Endothelial cell of umbilical vein (primary cell): ENCODE measurements at regions not wholly inside any gene's neighbourhood (a gene's known extent, or its start where the extent isn't known, plus 50 kb on each side); places are given as distances from the start of the nearest gene placed in this dataset.

Experiments
- BruUV-seq: library from RNA; stranded (reverse); fragments of 400-500 nt; replicated peaks from 2 replicates; lab custom pipeline; 2021; lab: Mats Ljungman, UMichigan
- CTCF ChIA-PET: fragments of 300-600, 350-600 bp; sonication (Branson Sonifier 250); formaldehyde crosslinking; loops from one replicate; lab custom pipeline; 2021; ENCODE audit warnings: antibody characterized with exemption, inconsistent platforms; lab: Charles Lee
- POLR2A ChIA-PET: fragments of 300-600, 350-600 bp; sonication (Branson Sonifier 250); formaldehyde crosslinking; loops from one replicate; lab custom pipeline; 2021; ENCODE audit warnings: antibody characterized with exemption, inconsistent platforms; lab: Charles Lee
- DNase-seq: peaks from one replicate; pipeline ENCODE4 v3.0.0-alpha.2; 2011; ENCODE audit warnings: low read depth, low spot score
- FAIRE-seq: peaks from 2 replicates; lab custom pipeline; 2011; peaks lifted over from hg19 to GRCh38; lab: Jason Lieb, UNC
- H2AFZ ChIP-seq: 2 replicates; pipeline ENCODE4 v1.6.0; 2012; ENCODE audit warnings: low read depth, low read length, control low read depth, inconsistent platforms
- H3K27ac ChIP-seq: 2 replicates; pipeline ENCODE4 v1.5.1; 2011; ENCODE audit warnings: low read depth, mild to moderate bottlenecking, control low read depth, low read length, moderate library complexity; ENCODE audit not compliant: insufficient read depth
- H3K27me3 ChIP-seq, 2 experiments: 2 replicates each; pipeline versions ENCODE4 v1.6.0 to v1.6.1; 2011; ENCODE audit warnings: low read length in 2 of 2, mixed read lengths in 1 of 2; ENCODE audit not compliant: control insufficient read depth in 2 of 2, insufficient read depth in 2 of 2
- H3K36me3 ChIP-seq, 2 experiments: 2 replicates in 1 of 2; 3 replicates in 1 of 2; pipeline ENCODE4 v1.5.1; 2011; ENCODE audit warnings: low read length in 2 of 2, mild to moderate bottlenecking in 1 of 2, moderate library complexity in 1 of 2; ENCODE audit not compliant: control insufficient read depth in 2 of 2, insufficient read depth in 2 of 2; ENCODE audit errors: extremely low read depth in 1 of 2
- H3K4me1 ChIP-seq: 3 replicates; pipeline ENCODE4 v1.5.1; 2011; ENCODE audit warnings: mild to moderate bottlenecking, low read length; ENCODE audit not compliant: control insufficient read depth, insufficient read depth; ENCODE audit errors: extremely low read depth
- H3K4me2 ChIP-seq: 2 replicates; pipeline ENCODE4 v1.6.1; 2011; ENCODE audit warnings: low read length, control low read depth, mixed read lengths; ENCODE audit not compliant: insufficient read depth
- H3K4me3 ChIP-seq, 3 experiments: fragments of 200-600 bp in 1 of 3; sonication (generic), shearing (Covaris generic) in 1 of 3; replicated peaks in 1 of 3; 2 replicates each; pipeline ENCODE4 v1.5.1; 2011 to 2016; ENCODE audit warnings: control low read depth in 3 of 3, low read length in 3 of 3, mild to moderate bottlenecking in 2 of 3, inconsistent platforms in 1 of 3, low read depth in 1 of 3, moderate library complexity in 1 of 3; ENCODE audit not compliant: insufficient read depth in 1 of 3
- H3K79me2 ChIP-seq: 2 replicates; pipeline ENCODE4 v1.6.0; 2012; ENCODE audit warnings: low read length, inconsistent platforms; ENCODE audit not compliant: control insufficient read depth, insufficient read depth
- H3K9ac ChIP-seq: replicated peaks from 2 replicates; pipeline ENCODE3; 2011; ENCODE audit warnings: low read length, control low read depth; ENCODE audit not compliant: insufficient read depth; ENCODE audit errors: extremely low read depth
- H3K9me1 ChIP-seq: replicated peaks from 3 replicates; pipeline ENCODE4 v1.6.0; 2011; ENCODE audit warnings: mild to moderate bottlenecking, low read length; ENCODE audit not compliant: control insufficient read depth, insufficient read depth; ENCODE audit errors: extremely low read depth
- H3K9me3 ChIP-seq: replicated peaks from 2 replicates; pipeline ENCODE4 v1.5.1; 2012; ENCODE audit warnings: low read length, inconsistent platforms; ENCODE audit not compliant: control insufficient read depth, insufficient read depth
- H4K20me1 ChIP-seq: replicated peaks from 2 replicates; pipeline ENCODE3; 2011; ENCODE audit warnings: mild to moderate bottlenecking, low read length; ENCODE audit not compliant: control insufficient read depth, insufficient read depth; ENCODE audit errors: extremely low read depth
- CTCF ChIP-seq, 2 donors: IDR thresholded peaks; 1 replicate in 1 of 2; 2 replicates in 1 of 2; pipeline ENCODE4 v1.5.1; 2011; ENCODE audit warnings: low read length in 2 of 2, mild to moderate bottlenecking in 2 of 2, moderate library complexity in 2 of 2, control low read depth in 1 of 2, inconsistent platforms in 1 of 2, low read depth in 1 of 2; ENCODE audit not compliant: insufficient read depth in 1 of 2; ENCODE audit errors: extremely low read depth in 1 of 2
- EZH2 ChIP-seq: IDR thresholded peaks from 2 replicates; pipeline ENCODE4 v1.6.1; 2012; ENCODE audit warnings: borderline replicate concordance, low read depth, mild to moderate bottlenecking, moderate library complexity, low read length, inconsistent platforms; ENCODE audit not compliant: severe bottlenecking
- FOS ChIP-seq: IDR thresholded peaks from 2 replicates; pipeline ENCODE4 v1.6.1; 2011; ENCODE audit warnings: mild to moderate bottlenecking, low read length, moderate library complexity, borderline replicate concordance; ENCODE audit not compliant: insufficient read depth
- GATA2 ChIP-seq: IDR thresholded peaks from 2 replicates; pipeline ENCODE4 v1.7.0; 2011; ENCODE audit warnings: low read depth, mild to moderate bottlenecking, moderate library complexity, mixed read lengths, low read length; ENCODE audit not compliant: insufficient read length, insufficient read depth
- JUN ChIP-seq: IDR thresholded peaks from 2 replicates; pipeline ENCODE4 v1.6.1; 2011; ENCODE audit warnings: borderline replicate concordance, low read depth; ENCODE audit not compliant: insufficient read length, insufficient read depth
- POLR2A ChIP-seq: IDR thresholded peaks from 2 replicates; pipeline ENCODE4 v1.6.1; 2012; ENCODE audit warnings: low read depth, mild to moderate bottlenecking, control low read depth, low read length
- POLR2AphosphoS5 ChIP-seq: IDR thresholded peaks from 2 replicates; pipeline ENCODE4 v1.6.1; 2012; ENCODE audit warnings: low read depth, mild to moderate bottlenecking, control low read depth, low read length, moderate library complexity; ENCODE audit not compliant: insufficient read depth
- dilution Hi-C: fragments of 300-500 bp; cut with MboI; formaldehyde crosslinking; loops from one replicate; pipeline ENCODE4 v1.15.0; 2019; ENCODE audit warnings: low sequenced_read_pairs; ENCODE audit not compliant: extremely low pct_ligation_motif_present
- intact Hi-C: fragments of 100-400 bp; cut with micrococcal nuclease; formaldehyde crosslinking; loops from one replicate; pipeline ENCODE4 v1.10.0; 2022

- intact Hi-C loops (no loop called here), dilution Hi-C loops (no loop called here)
- CTCF ChIA-PET = no interaction called here
- Histone ChIP-seq H3K9me1 (no peaks in the 10 kb centered on the region), H3K9me3 (no peaks in the 10 kb centered on the region), H3K4me3 (no peak overlapping the region), H3K36me3 (no peaks in the 10 kb centered on the region), H2AFZ (no peak overlapping the region), H3K27ac (no peak overlapping the region), H3K9ac (no peak overlapping the region), H3K27me3 (no peaks in the 10 kb centered on the region), H3K4me2 (no peak overlapping the region), H4K20me1 (no peaks in the 10 kb centered on the region), H3K79me2 (no peaks in the 10 kb centered on the region), H3K4me1 (no peaks in the 10 kb centered on the region)
- POLR2A ChIA-PET = no interaction called here
- DNase-seq (no peak), FAIRE-seq (no peak)
- TF ChIP-seq POLR2A (no peak), CTCF (IDR thresholded peaks at IDR 0.05; ENCODE audit: extremely low read depth in 1 of 2, insufficient read depth in 1 of 2, low read depth in 1 of 2, low read length in 2 of 2) (no peak), POLR2AphosphoS5 (no peak)
- no TSS peak for BruUV-seq
These were observed 1393.3 kb upstream of the ATXN8OS start for GRCh38 chr13:68714292-68714691.

- Histone ChIP-seq H3K4me3 (no peak overlapping the region), H3K9me3 (no peaks in the 10 kb centered on the region), H3K36me3 (no peaks in the 10 kb centered on the region), H3K9me1 (no peaks in the 10 kb centered on the region), H3K27ac (no peak overlapping the region), H3K79me2 (no peaks in the 10 kb centered on the region), H3K4me1 (no peaks in the 10 kb centered on the region), H2AFZ (no peak overlapping the region), H3K4me2 (no peak overlapping the region), H4K20me1 (no peaks in the 10 kb centered on the region), H3K27me3 (no peaks in the 10 kb centered on the region), H3K9ac (no peak overlapping the region)
- no TSS peak for BruUV-seq
- DNase-seq (no peak), FAIRE-seq (no peak)
- POLR2A ChIA-PET = no interaction called here
- CTCF ChIA-PET = no interaction called here
- TF ChIP-seq FOS (no peak), GATA2 (no peak), JUN (no peak), EZH2 (no peak), POLR2AphosphoS5 (no peak), POLR2A (no peak)
- dilution Hi-C loops = no loop called here
- intact Hi-C loops = no loop called here
These were observed 1394.2 kb upstream of the ATXN8OS start for GRCh38 chr13:68713394-68713793.
